GM18951 (cell line): ENCODE measurements at regions not wholly inside any gene's neighbourhood (a gene's known extent, or its start where the extent isn't known, plus 50 kb on each side); places are given as distances from the start of the nearest gene placed in this dataset.
"Not testable (repeated sequence)": the region's sequence is repeated elsewhere in the genome, so short reads cannot be mapped to it uniquely, and the experiment has no call there.

Source experiments
- POLR2A ChIP-seq: IDR thresholded peaks from 4 replicates; pipeline ENCODE4 v1.6.1; 2011; ENCODE audit warnings: mild to moderate bottlenecking; ENCODE audit not compliant: insufficient read length, insufficient read depth; ENCODE audit errors: extremely low read depth
- in situ Hi-C: fragments of 300-500 bp; cut with MboI; formaldehyde crosslinking; loops from one replicate; pipeline ENCODE4 v1.12.0; 2022; ENCODE audit warnings: low sequenced_read_pairs, mixed read lengths, inconsistent platforms; ENCODE audit not compliant: unreplicated experiment

- in situ Hi-C loops = no loop called here
- no peak for TF ChIP-seq POLR2A
These were observed 278.7 kb downstream of the FOXL1 start for GRCh38 chr16:86856946-86857586.

- in situ Hi-C loops = no loop called here
- no peak for TF ChIP-seq POLR2A
These were observed 279.5 kb downstream of the FOXL1 start for GRCh38 chr16:86857807-86858206.

GRCh38 chr16:86858501-86858900 is 280.2 kb downstream of the FOXL1 start:
- in situ Hi-C loops = no loop called here
- TF ChIP-seq POLR2A = no peak

- in situ Hi-C loops = not testable (repeated sequence)
These were observed 283.0 kb downstream of the FOXL1 start for GRCh38 chr16:86861270-86861858.

- in situ Hi-C loops = no loop called here
These were observed 284.4 kb downstream of the FOXL1 start for GRCh38 chr16:86862595-86863280.

GRCh38 chr16:86863609-86864008 is 285.3 kb downstream of the FOXL1 start:
- in situ Hi-C loops = no loop called here
- no peak for TF ChIP-seq POLR2A

More at GRCh38 chr16:86862595-86863280, 284.4 kb downstream of the FOXL1 start:
- no peak for TF ChIP-seq POLR2A

- TF ChIP-seq POLR2A = no peak
- in situ Hi-C loops = no loop called here
These were observed 286.2 kb downstream of the FOXL1 start for GRCh38 chr16:86864586-86864985.

GRCh38 chr16:86865851-86866662 is 287.7 kb downstream of the FOXL1 start:
- in situ Hi-C loops = no loop called here
- no peak for TF ChIP-seq POLR2A

- in situ Hi-C loops = no loop called here
- TF ChIP-seq POLR2A = no peak
These were observed 288.8 kb downstream of the FOXL1 start for GRCh38 chr16:86866986-86867722.

- in situ Hi-C loops = no loop called here
- TF ChIP-seq POLR2A = no peak
These were observed 289.7 kb downstream of the FOXL1 start for GRCh38 chr16:86868070-86868469.

- in situ Hi-C loops = no loop called here
- TF ChIP-seq POLR2A = no peak
These were observed 290.4 kb downstream of the FOXL1 start for GRCh38 chr16:86868786-86869185.

GRCh38 chr16:86869288-86870022 is 291.1 kb downstream of the FOXL1 start:
- no peak for TF ChIP-seq POLR2A
- in situ Hi-C loops = loop anchor here (10.0 kb wide), 1 partner anchor 655 kb away; no protein-coding TSS in a partner anchor
